Activated CD4-positive, CD25-positive, alpha-beta regulatory T cell treated with anti-CD3 and anti-CD28 coated beads, Interleukin-2, amount 50 U/mL, for 24 hours (primary cell): ENCODE measurements at regions not wholly inside any gene's neighbourhood (a gene's known extent, or its start where the extent isn't known, plus 50 kb on each side); places are given as distances from the start of the nearest gene placed in this dataset.
"Not testable (repeated sequence)": the region's sequence is repeated elsewhere in the genome, so short reads cannot be mapped to it uniquely, and the experiment has no call there.

Experiments used
- ATAC-seq, 2 donors: fragments of 150-1000 bp; cut with Tn5 transposase; one replicate each; pipeline ENCODE4 v1.10.0; 2021; ENCODE audit warnings: mild to moderate bottlenecking in 1 of 2, moderate library complexity in 1 of 2

GRCh38 chr2:193371200-193371599 is 1176.5 kb upstream of the TMEFF2 start:
- ATAC-seq: no peak

- no peak for ATAC-seq
These were observed 1173.9 kb upstream of the TMEFF2 start for GRCh38 chr2:193368615-193369014.

- ATAC-seq: no peak
These were observed 1162.8 kb upstream of the TMEFF2 start for GRCh38 chr2:193357508-193357907.

GRCh38 chr2:193352665-193353242 is 1158.0 kb upstream of the TMEFF2 start:
- not testable (repeated sequence) for ATAC-seq

GRCh38 chr2:193350509-193350908 is 1155.8 kb upstream of the TMEFF2 start:
- no peak for ATAC-seq

- ATAC-seq: peak; percentile 51 to 74
These were observed 1154.9 kb upstream of the TMEFF2 start for GRCh38 chr2:193349642-193350041.

GRCh38 chr2:193348055-193348454 is 1153.3 kb upstream of the TMEFF2 start:
- no peak for ATAC-seq

- no peak for ATAC-seq
These were observed 1142.0 kb upstream of the TMEFF2 start for GRCh38 chr2:193336781-193337180.

- ATAC-seq: no peak
These were observed 1139.7 kb upstream of the TMEFF2 start for GRCh38 chr2:193334401-193334800.

GRCh38 chr2:193333539-193333938 is 1138.8 kb upstream of the TMEFF2 start:
- ATAC-seq: no peak

- ATAC-seq: no peak
These were observed 1138.2 kb upstream of the TMEFF2 start for GRCh38 chr2:193332941-193333340.

- no peak for ATAC-seq
These were observed 1136.9 kb upstream of the TMEFF2 start for GRCh38 chr2:193331676-193332075.

- ATAC-seq: no peak
These were observed 1131.6 kb upstream of the TMEFF2 start for GRCh38 chr2:193326296-193326695.

- peak in 1 of 2 donors; percentile 41 for ATAC-seq
These were observed 1120.8 kb upstream of the TMEFF2 start for GRCh38 chr2:193315428-193316091.

GRCh38 chr2:193303464-193303863 is 1108.7 kb upstream of the TMEFF2 start:
- no peak for ATAC-seq

GRCh38 chr2:193294371-193294770 is 1099.6 kb upstream of the TMEFF2 start:
- ATAC-seq: no peak

- no peak for ATAC-seq
These were observed 1084.6 kb upstream of the TMEFF2 start for GRCh38 chr2:193279361-193279760.

GRCh38 chr2:193276988-193277387 is 1082.3 kb upstream of the TMEFF2 start:
- ATAC-seq: no peak

GRCh38 chr2:193276560-193276959 is 1081.8 kb upstream of the TMEFF2 start:
- no peak for ATAC-seq

- ATAC-seq: no peak
These were observed 1081.3 kb upstream of the TMEFF2 start for GRCh38 chr2:193276069-193276468.

GRCh38 chr2:193272011-193272410 is 1077.3 kb upstream of the TMEFF2 start:
- no peak for ATAC-seq

- ATAC-seq: no peak
These were observed 1076.1 kb upstream of the TMEFF2 start for GRCh38 chr2:193270816-193271215.

GRCh38 chr2:193267496-193268002 is 1072.8 kb upstream of the TMEFF2 start:
- no peak for ATAC-seq

GRCh38 chr2:193253014-193253530 is 1058.3 kb upstream of the TMEFF2 start:
- no peak for ATAC-seq
